Chondrocyte (in vitro differentiated cells): ENCODE measurements at regions not wholly inside any gene's neighbourhood (a gene's known extent, or its start where the extent isn't known, plus 50 kb on each side); places are given as distances from the start of the nearest gene placed in this dataset.

Experiments used
- DNase-seq: peaks from one replicate; pipeline ENCODE4 v3.0.0; 2021; ENCODE audit warnings: mixed read lengths, low spot score
- H3K27ac Mint-ChIP-seq: one replicate; pipeline ENCODE4 v1.8.0; 2021; ENCODE audit warnings: mild to moderate bottlenecking, moderate library complexity, mixed read lengths; ENCODE audit not compliant: unreplicated experiment
- H3K27me3 Mint-ChIP-seq: 2 replicates; pipeline ENCODE4 v1.8.0; 2021; ENCODE audit warnings: low read depth, mixed read lengths
- H3K36me3 Mint-ChIP-seq: 2 replicates; pipeline ENCODE4 v1.8.0; 2021; ENCODE audit warnings: low read depth, mixed read lengths
- H3K4me1 Mint-ChIP-seq: 2 replicates; pipeline ENCODE4 v1.8.0; 2021; ENCODE audit warnings: low read depth, mild to moderate bottlenecking, mixed read lengths
- H3K4me3 Mint-ChIP-seq: one replicate; pipeline ENCODE4 v1.8.0; 2021; ENCODE audit warnings: mild to moderate bottlenecking, moderate library complexity, mixed read lengths; ENCODE audit not compliant: unreplicated experiment
- H3K9me3 Mint-ChIP-seq: 2 replicates; pipeline ENCODE4 v1.8.0; 2021; ENCODE audit warnings: low read depth, mixed read lengths
- CTCF ChIP-seq: fragments of 200-600 bp; sonication (generic); IDR thresholded peaks from 2 replicates; pipeline ENCODE4 v1.5.0; 2021; ENCODE audit warnings: antibody characterized with exemption, mild to moderate bottlenecking, moderate library complexity

- H3K9me3 Mint-ChIP-seq, result no peaks in the 10 kb centered on the region
- H3K4me1 Mint-ChIP-seq, result no peaks in the 10 kb centered on the region
- no peak for TF ChIP-seq CTCF
These were observed 218.1 kb downstream of the SNX19 start for GRCh38 chr11:130698174-130698573.

GRCh38 chr11:130699561-130699960, 216.7 kb downstream of the SNX19 start:
- H3K36me3 Mint-ChIP-seq, result no peaks in the 10 kb centered on the region
- TF ChIP-seq CTCF, result no peak
- DNase-seq, result no peak
- no peaks in the 10 kb centered on the region for H3K27me3 Mint-ChIP-seq
- no peaks in the 10 kb centered on the region for H3K4me1 Mint-ChIP-seq
- H3K9me3 Mint-ChIP-seq, result no peaks in the 10 kb centered on the region
- H3K4me3 Mint-ChIP-seq, result no peak overlapping the region
- H3K27ac Mint-ChIP-seq, result no peak overlapping the region

More at GRCh38 chr11:130698174-130698573, 218.1 kb downstream of the SNX19 start:
- no peaks in the 10 kb centered on the region for H3K36me3 Mint-ChIP-seq
- H3K27me3 Mint-ChIP-seq, result no peaks in the 10 kb centered on the region
- H3K4me3 Mint-ChIP-seq, result no peak overlapping the region
- no peak for DNase-seq
- no peak overlapping the region for H3K27ac Mint-ChIP-seq

GRCh38 chr11:130700092-130700491, 216.2 kb downstream of the SNX19 start:
- no peak for DNase-seq
- TF ChIP-seq CTCF, result no peak
- no peak overlapping the region for H3K4me3 Mint-ChIP-seq
- H3K27me3 Mint-ChIP-seq, result no peaks in the 10 kb centered on the region
- H3K9me3 Mint-ChIP-seq, result no peaks in the 10 kb centered on the region
- no peaks in the 10 kb centered on the region for H3K4me1 Mint-ChIP-seq
- no peaks in the 10 kb centered on the region for H3K36me3 Mint-ChIP-seq
- no peak overlapping the region for H3K27ac Mint-ChIP-seq

- H3K27ac Mint-ChIP-seq, result no peak overlapping the region
- DNase-seq, result no peak
- H3K4me3 Mint-ChIP-seq, result no peak overlapping the region
- no peaks in the 10 kb centered on the region for H3K36me3 Mint-ChIP-seq
- H3K27me3 Mint-ChIP-seq, result no peaks in the 10 kb centered on the region
- TF ChIP-seq CTCF, result no peak
- H3K4me1 Mint-ChIP-seq, result peaks cover 4% of the 10 kb centered on the region
- peaks cover 5% of the 10 kb centered on the region for H3K9me3 Mint-ChIP-seq
These were observed 212.6 kb downstream of the SNX19 start for GRCh38 chr11:130703489-130704190.

GRCh38 chr11:130705670-130706421, 210.4 kb downstream of the SNX19 start:
- Mint-ChIP-seq H3K27ac (no peak overlapping the region), H3K27me3 (no peaks in the 10 kb centered on the region), H3K9me3 (peaks cover 13% of the 10 kb centered on the region), H3K36me3 (peaks cover 5% of the 10 kb centered on the region), H3K4me1 (peaks cover 4% of the 10 kb centered on the region), H3K4me3 (no peak overlapping the region)
- DNase-seq, result no peak
- no peak for TF ChIP-seq CTCF
